GM19324 (cell line): ENCODE measurements at regions not wholly inside any gene's neighbourhood (a gene's known extent, or its start where the extent isn't known, plus 50 kb on each side); places are given as distances from the start of the nearest gene placed in this dataset.
"Not testable (repeated sequence)": the region's sequence is repeated elsewhere in the genome, so short reads cannot be mapped to it uniquely, and the experiment has no call there.

Experiments
- ATAC-seq: cut with Tn5 transposase; IDR thresholded peaks from one replicate; pipeline ENCODE4 v1.9.1; 2021; ENCODE audit warnings: mild to moderate bottlenecking, moderate library complexity; ENCODE audit not compliant: unreplicated experiment, low FRiP score

- no peak for ATAC-seq
These were observed 566.3 kb downstream of the KCTD12 start for GRCh38 chr13:76319921-76320320.

- ATAC-seq: no peak
These were observed 569.1 kb downstream of the KCTD12 start for GRCh38 chr13:76316998-76317527.

DNA sequence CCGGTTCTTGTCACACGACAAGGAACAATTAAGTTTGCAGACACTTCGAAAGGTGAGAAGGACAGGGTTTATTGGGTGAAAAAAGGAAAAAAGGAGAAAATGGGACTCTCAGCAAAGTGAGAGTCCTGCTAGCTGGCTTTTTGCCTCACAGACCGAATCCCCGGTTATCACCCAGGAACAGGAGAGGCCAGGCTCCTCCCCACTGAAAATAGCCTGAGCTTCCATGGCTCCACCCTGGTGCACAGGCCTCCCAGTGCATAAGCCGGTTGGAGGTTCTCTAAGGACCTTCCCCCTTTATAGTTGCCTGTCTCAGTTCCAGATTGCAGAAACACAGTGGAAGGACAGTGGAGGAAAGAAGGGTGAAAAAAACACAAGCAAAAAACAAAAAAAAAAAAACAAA is 571.7 kb downstream of the KCTD12 start:
- ATAC-seq: no peak

- no peak for ATAC-seq
These were observed 579.1 kb downstream of the KCTD12 start for GRCh38 chr13:76307142-76307541.

GRCh38 chr13:76300688-76301087 is 585.5 kb downstream of the KCTD12 start:
- no peak for ATAC-seq

- ATAC-seq: no peak
These were observed 588.9 kb downstream of the KCTD12 start for GRCh38 chr13:76297331-76297730.

DNA sequence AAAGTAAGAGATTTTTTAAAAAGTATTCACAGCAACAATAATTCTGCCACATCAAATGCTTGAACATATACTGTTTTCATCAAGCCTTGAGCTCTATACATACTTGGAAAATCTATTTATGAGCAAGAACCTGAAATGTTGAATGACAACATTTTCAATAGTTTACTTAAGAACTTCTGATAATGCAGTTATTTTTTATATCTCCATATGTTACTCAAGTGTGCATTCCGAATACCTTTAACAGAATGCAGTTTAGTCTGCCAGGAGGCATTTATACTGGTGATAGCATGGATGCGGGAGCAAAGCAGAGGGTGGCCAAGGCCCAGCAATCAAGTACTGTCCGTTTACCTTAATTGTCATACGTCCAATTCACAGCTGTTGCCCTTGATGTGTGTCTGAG is 589.5 kb downstream of the KCTD12 start:
- ATAC-seq: no peak

- not testable (repeated sequence) for ATAC-seq
These were observed 591.2 kb downstream of the KCTD12 start for GRCh38 chr13:76295020-76295419.

DNA sequence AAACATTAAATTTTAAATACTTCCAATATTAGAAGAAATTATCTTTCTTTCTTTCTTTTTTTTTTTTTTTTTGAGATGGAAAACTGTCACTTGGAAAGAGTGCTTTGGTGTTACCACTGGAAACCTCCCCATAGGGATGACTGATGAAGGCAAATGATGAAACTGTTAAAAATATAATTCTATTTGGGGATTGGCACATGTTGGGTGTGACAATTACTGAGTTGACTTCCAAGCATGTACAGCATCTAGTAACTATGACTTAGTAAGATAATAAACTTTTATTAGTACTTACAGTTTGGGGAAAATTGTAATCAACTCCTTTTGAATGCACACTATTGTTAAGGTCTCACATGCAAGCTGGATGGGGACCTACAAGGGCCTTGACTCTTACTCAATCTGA is 592.5 kb downstream of the KCTD12 start:
- ATAC-seq: no peak

DNA sequence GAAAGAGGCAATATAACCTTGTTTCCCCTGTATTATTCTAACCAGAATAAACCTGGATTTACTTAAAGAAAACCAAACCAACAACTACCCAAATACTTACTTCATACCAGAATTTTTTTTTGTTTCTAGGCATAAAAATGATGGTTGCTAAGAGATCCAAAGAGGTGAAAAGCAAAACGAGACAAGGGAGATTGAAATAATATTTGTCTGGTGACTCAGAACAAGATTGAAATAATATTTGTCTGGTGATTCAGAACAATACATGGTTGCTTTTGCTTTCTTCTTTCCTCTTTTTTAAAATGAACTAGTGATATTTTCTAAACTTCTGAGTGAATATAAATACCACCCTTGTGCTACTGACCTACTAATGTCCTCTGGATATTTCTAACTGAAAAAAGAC is 592.9 kb downstream of the KCTD12 start:
- ATAC-seq: no peak

DNA sequence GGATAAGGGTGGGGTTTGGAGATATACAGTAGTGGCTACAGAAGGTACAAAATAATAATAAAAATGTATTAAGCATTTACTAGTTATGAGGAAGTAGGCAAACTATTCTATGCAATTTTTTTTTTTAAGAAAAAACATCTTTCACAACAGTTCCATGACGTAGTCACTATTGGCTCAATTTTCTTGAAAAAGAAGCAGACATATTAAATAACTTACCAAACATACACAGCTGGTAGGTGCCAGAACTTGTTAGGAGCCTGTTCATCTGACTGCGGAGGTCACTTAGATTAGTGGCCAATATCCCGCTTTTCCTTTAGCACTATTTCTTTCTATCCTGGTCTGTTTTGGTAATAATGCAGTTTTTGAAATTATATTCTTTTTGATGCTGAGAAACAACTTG is 593.5 kb downstream of the KCTD12 start:
- no peak for ATAC-seq

- no peak for ATAC-seq
These were observed 594.2 kb downstream of the KCTD12 start for GRCh38 chr13:76292031-76292430.

GRCh38 chr13:76289558-76289957 is 596.6 kb downstream of the KCTD12 start:
- ATAC-seq: no peak

- ATAC-seq: no peak
These were observed 600.0 kb downstream of the KCTD12 start for GRCh38 chr13:76286178-76286577.

DNA sequence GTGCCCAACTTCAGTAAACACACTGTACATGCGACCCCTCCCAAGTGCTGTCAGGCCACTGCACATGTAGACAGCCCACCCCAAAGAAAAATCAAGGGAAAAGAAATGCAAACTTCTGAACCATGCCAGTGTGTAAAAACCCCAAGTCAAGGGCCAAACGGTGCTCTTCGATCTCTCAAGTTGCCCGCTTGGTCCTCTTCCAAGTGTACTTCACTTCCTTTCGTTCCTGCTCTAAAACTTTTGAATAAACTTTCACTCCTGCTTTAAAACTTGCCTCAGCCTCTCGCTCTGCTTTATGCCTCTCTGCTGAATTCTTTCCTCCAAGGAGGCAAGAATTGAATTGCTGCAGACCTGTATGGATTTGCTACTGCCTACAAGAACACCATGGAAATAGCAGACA is 600.7 kb downstream of the KCTD12 start:
- ATAC-seq: no peak

GRCh38 chr13:76279766-76280165 is 606.4 kb downstream of the KCTD12 start:
- ATAC-seq: not testable (repeated sequence)

DNA sequence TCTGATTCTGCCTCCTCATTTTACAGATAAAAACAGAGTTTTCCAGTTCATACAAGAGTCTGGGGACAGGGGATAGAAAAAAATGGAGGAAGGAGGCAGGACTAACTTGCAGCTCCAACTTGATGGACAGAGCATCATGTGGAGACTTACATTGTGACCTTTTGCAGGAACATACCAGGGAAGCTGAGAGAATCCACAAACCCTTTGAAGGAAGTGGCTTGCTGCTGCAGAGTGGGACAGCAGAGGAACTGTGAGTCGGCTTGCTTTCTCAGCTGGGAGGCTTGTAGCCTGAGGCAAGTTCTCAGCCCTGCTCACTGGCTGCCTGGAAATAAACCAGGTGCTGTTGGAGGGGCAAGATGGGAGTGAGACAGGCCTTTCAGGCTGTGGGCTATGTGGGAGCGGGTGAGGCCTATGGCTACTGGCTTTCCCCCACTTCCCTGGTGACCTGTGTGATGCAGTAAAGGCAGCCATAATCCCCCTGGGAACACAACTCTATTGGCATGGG is 614.4 kb downstream of the KCTD12 start:
- ATAC-seq: no peak

DNA sequence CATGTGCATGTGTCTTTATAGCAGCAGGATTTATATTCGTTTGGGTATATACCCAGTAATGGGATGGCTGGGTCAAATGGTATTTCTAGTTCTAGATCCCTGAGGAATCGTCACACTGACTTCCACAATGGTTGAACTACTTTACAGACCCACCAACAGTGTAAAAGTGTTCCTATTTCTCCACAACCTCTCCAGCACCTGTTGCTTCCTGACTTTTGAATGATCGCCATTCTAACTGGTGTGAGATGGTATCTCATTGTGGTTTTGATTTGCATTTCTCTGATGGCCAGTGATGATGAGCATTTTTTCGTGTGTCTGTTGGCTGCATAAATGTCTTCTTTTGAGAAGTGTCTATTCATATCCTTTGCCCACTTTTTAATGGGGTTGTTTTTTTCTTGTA is 617.9 kb downstream of the KCTD12 start:
- not testable (repeated sequence) for ATAC-seq

DNA sequence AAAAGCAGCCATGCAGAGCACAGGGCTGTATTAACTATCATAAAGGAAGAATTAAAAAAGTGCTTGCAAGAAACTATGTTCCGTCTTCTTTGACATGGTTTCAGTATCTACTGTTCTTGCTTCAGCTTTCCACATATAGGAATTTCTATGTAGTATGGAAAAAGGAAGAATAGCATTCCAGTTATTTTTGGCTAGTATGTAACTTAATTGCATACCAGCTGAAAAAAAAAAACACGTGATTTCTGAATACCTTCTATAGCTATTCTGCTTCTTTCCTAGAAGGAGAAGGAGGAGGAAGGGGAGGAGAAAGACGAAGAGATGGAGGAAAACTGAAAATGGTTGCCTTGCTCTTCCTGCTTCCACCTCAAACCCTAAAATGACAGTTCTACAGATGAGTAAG is 619.0 kb downstream of the KCTD12 start:
- ATAC-seq: no peak

- ATAC-seq: no peak
These were observed 619.6 kb downstream of the KCTD12 start for GRCh38 chr13:76266561-76266960.

DNA sequence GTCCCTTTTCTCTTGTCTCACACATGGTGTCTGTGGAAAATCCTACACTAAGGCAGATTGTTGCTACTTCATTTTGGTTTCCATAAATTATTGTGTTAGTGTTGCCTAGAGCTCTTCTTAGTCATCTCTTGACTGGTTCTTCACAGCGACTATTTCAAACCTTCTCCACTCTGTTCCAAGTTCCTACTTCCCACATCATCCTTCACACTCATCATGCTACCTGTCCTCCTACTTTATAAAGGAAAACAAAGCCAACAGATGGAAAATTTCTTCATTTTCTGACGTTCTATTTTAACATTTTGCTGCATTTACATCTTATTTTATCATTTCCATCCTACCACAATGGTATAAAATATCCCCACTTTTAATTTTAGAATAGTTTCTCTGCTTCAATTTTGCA is 614.1 kb downstream of the LMO7 start:
- no peak for ATAC-seq

DNA sequence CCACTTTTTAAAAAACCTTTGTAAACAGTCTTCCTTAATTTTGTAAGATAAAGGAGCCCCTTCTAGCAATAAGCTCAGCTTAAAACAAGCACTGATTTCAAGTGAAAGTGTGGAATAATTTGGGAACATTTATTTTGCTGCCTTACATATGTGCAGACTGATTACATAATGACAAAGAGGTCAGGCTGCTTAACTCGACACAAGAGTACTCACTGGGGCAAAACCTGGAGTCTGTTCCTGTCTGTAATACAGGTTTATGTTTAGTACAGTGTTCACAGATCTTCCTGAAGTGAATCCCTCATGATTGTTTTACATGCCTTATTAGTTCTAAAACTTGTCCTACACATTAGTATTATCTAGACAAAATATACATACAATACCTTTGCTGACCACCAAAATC is 609.8 kb downstream of the LMO7 start:
- ATAC-seq: no peak

- ATAC-seq: no peak
These were observed 609.1 kb downstream of the LMO7 start for GRCh38 chr13:76245211-76245610.
